H1 (cell line): ENCODE measurements at regions not wholly inside any gene's neighbourhood (a gene's known extent, or its start where the extent isn't known, plus 50 kb on each side); places are given as distances from the start of the nearest gene placed in this dataset.

ENCODE experiments used
- CBX8 ChIP-seq: fragments of 300-800, 300-1000 bp; sonication (generic); IDR thresholded peaks from 2 replicates; pipeline ENCODE4 v1.7.1; 2016; ENCODE audit warnings: low read depth, low read length, borderline replicate concordance
- CTCF ChIP-seq, 3 experiments: IDR thresholded peaks; 1 replicate in 2 of 3; 2 replicates in 1 of 3; pipeline versions ENCODE4 v1.5.1 to v1.6.1; 2011; ENCODE audit warnings: low read length in 3 of 3, mild to moderate bottlenecking in 3 of 3, inconsistent platforms in 2 of 3, low read depth in 1 of 3, moderate library complexity in 1 of 3; ENCODE audit not compliant: insufficient read depth in 1 of 3; ENCODE audit errors: control extremely low read depth in 1 of 3
- EGR1 ChIP-seq: IDR thresholded peaks from 2 replicates; pipeline ENCODE4 v1.6.1; 2011; ENCODE audit warnings: low read depth, low read length, borderline replicate concordance
- EP300 ChIP-seq, 2 experiments: IDR thresholded peaks; 1 replicate in 1 of 2; 2 replicates in 1 of 2; pipeline ENCODE4 v1.6.1; 2011 to 2012; ENCODE audit warnings: low read depth in 2 of 2, low read length in 2 of 2, mild to moderate bottlenecking in 2 of 2, borderline replicate concordance in 1 of 2, inconsistent platforms in 1 of 2, moderate library complexity in 1 of 2
- EZH2 ChIP-seq: fragments of 200-600 bp; sonication (generic); IDR thresholded peaks from 2 replicates; pipeline ENCODE4 v1.7.1; 2012; ENCODE audit warnings: low read depth, mild to moderate bottlenecking, moderate library complexity, low read length, inconsistent platforms; ENCODE audit not compliant: severe bottlenecking
- MAFK ChIP-seq: IDR thresholded peaks from 2 replicates; pipeline ENCODE4 v1.6.1; 2012; ENCODE audit warnings: low read depth, mild to moderate bottlenecking, improper control_type of control experiment, low read length
- MAX ChIP-seq: IDR thresholded peaks from 2 replicates; pipeline ENCODE4 v1.6.1; 2012; ENCODE audit warnings: inconsistent platforms
- NRF1 ChIP-seq: IDR thresholded peaks from 2 replicates; pipeline ENCODE4 v1.6.1; 2011; ENCODE audit warnings: mild to moderate bottlenecking, low read depth, low read length, improper control_type of control experiment
- POLR2A ChIP-seq, 2 experiments: IDR thresholded peaks; 1 replicate in 1 of 2; 2 replicates in 1 of 2; pipeline ENCODE4 v1.6.1; 2011; ENCODE audit warnings: low read depth in 2 of 2, low read length in 2 of 2, mild to moderate bottlenecking in 2 of 2; ENCODE audit errors: control extremely low read depth in 1 of 2
- POLR2AphosphoS5 ChIP-seq: IDR thresholded peaks from 2 replicates; pipeline ENCODE4 v1.6.1; 2011; ENCODE audit warnings: low read depth, low read length
- RAD21 ChIP-seq, 2 experiments: IDR thresholded peaks in 1 of 2; conservative IDR thresholded peaks in 1 of 2; 2 replicates each; pipeline ENCODE4 v1.6.1; 2011; ENCODE audit warnings: low read depth in 2 of 2, low read length in 2 of 2, improper control_type of control experiment in 1 of 2, inconsistent platforms in 1 of 2, mild to moderate bottlenecking in 1 of 2, moderate library complexity in 1 of 2
- SIN3A ChIP-seq, 2 experiments: IDR thresholded peaks in 1 of 2; conservative IDR thresholded peaks in 1 of 2; 2 replicates each; pipeline ENCODE4 v1.6.1; 2011 to 2012; ENCODE audit warnings: low read length in 2 of 2, improper control_type of control experiment in 1 of 2, low read depth in 1 of 2, mild to moderate bottlenecking in 1 of 2
- SP1 ChIP-seq: IDR thresholded peaks from 2 replicates; pipeline ENCODE4 v1.6.1; 2011; ENCODE audit warnings: low read depth, low read length
- YY1 ChIP-seq: IDR thresholded peaks from 2 replicates; pipeline ENCODE4 v1.6.1; 2011; ENCODE audit warnings: low read depth, mild to moderate bottlenecking, low read length

GRCh38 chr9:23423999-23424398, 402.0 kb downstream of the ELAVL2 start:
- TF ChIP-seq POLR2AphosphoS5, result no peak
- TF ChIP-seq CTCF (IDR thresholded peaks at IDR 0.05; ENCODE audit: control extremely low read depth in 1 of 3, insufficient read depth in 1 of 3, low read depth in 1 of 3, low read length in 3 of 3), result no peak
- no peak for TF ChIP-seq SP1
- TF ChIP-seq MAFK, result no peak
- no peak for TF ChIP-seq MAX
- no peak for TF ChIP-seq EZH2
- no peak for TF ChIP-seq EP300 (IDR thresholded peaks at IDR 0.05; ENCODE audit: borderline replicate concordance in 1 of 2, low read depth in 2 of 2, low read length in 2 of 2)
- TF ChIP-seq EGR1, result no peak
- no peak for TF ChIP-seq NRF1
- no peak for TF ChIP-seq YY1
- no peak for TF ChIP-seq POLR2A (IDR thresholded peaks at IDR 0.05; ENCODE audit: control extremely low read depth in 1 of 2, low read depth in 2 of 2, low read length in 2 of 2)
- TF ChIP-seq CBX8, result no peak
- TF ChIP-seq SIN3A (conservative IDR thresholded peaks at IDR 0.05 in 1 of 2, IDR thresholded peaks at IDR 0.05 in 1 of 2; ENCODE audit: low read depth in 1 of 2, low read length in 2 of 2), result no peak
- TF ChIP-seq RAD21 (IDR thresholded peaks at IDR 0.05 in 1 of 2, conservative IDR thresholded peaks at IDR 0.05 in 1 of 2; ENCODE audit: low read depth in 2 of 2, low read length in 2 of 2), result no peak
